ENCODE measurements at regions not wholly inside any gene's neighbourhood (a gene's known extent, or its start where the extent isn't known, plus 50 kb on each side); places are given as distances from the start of the nearest gene placed in this dataset.

- DNase-seq: no peak
Measured at GRCh38 chr2:105592288-105592687, 152.4 kb upstream of the NCK2 start.

- no peak for DNase-seq
Measured at GRCh38 chr2:105590780-105591660, 153.7 kb upstream of the NCK2 start.

DNA sequence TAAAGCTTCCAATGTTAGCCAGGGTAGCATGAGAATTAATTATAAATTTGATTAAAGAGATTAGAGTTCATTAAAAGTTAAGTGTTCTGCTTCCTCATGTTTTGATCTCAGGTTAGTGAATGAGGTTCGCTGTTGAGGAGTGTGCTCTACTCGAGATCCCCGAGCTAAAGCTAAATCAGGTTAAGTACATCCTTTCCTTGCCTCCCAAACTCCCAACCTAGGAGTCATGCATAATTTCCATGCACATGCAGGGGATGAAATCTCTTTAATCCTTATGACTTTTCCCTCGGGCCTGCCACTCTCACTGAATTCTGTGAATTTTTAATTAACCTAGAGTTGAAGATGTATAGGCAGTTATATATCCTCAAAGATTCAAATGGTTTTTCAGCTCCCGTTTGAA lies 156.1 kb upstream of the NCK2 start:
- no peak for DNase-seq

GRCh38 chr2:105587637-105588036 lies 157.1 kb upstream of the NCK2 start:
- no peak for DNase-seq

DNA sequence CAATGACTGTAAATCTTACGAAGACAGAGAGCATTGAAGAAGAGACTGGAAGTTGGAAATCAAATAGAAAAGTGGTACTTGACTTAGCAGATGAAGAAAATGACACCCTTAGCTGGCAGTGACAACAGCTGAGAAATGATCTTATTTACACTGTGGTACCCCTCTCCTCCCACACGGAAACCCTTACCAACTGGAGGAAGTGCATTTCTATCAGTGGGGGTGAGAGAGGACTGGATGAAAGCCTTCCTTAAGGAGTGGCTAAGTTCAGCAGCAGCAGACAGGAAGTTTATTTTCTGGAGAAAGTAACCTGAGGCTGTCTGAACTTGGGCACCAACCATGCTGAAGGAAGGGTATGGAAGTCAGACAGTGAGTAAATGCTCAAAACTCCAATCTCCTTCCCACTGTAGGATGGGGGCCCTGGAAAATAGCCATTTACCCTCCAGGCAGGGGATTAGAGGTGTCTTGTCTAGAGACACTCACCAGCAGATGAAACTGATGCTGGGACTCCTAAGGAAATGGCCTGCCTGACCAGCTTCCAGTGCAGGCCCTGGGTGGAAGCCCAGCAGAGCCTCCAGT lies 160.2 kb upstream of the NCK2 start:
- no peak for DNase-seq

DNA sequence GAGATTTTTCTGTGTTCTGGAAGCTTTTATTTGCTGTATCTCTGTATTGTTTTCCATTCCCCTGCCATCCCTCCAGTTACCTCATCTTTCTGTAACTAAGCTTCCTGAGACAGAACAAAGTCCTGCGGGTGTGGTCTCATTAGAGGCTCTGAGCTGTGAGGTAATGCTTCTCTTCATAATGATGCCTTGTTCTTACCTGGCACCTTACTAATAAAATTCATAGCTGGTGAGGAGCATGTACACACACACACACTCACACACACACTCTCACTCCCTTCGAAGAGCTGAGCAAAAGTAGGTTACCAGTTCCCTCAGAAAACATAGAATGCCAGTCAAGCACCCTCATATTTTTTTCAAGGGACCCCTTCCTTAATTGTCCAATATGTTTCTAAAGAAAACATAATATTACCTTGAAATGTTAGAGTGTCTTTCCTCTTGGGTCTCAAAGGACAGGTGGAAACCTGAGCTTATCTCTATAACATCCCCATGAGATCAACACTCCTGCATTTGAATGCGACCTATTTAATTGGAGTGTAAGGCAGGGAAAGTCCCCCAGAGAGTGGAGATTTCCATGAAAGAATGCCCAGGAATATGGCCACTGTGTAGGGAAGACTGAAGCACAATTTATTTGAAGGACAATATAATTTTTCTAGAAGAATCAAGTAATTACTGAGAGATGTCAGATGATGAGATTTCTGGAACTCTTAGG lies 161.6 kb upstream of the NCK2 start:
- DNase-seq: no peak

DNA sequence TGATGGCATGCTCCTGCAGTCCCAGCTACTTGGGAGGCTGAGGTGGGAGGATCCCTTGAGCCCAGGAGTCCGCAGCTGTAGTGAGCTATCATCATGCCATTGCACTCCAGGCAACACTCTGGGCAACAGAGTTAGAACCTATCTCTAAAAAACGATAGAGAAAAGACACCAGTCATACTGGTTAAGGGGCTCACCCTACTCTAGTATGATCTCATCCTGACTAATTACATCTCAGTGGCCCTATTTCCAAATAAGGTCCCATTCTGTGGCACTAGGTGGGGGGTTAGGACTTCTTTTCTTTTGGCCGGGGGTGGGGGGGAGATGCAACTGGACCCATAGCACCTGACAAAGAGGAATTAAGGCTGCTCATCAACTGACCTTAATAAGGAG lies 163.2 kb upstream of the NCK2 start:
- DNase-seq: no peak

DNA sequence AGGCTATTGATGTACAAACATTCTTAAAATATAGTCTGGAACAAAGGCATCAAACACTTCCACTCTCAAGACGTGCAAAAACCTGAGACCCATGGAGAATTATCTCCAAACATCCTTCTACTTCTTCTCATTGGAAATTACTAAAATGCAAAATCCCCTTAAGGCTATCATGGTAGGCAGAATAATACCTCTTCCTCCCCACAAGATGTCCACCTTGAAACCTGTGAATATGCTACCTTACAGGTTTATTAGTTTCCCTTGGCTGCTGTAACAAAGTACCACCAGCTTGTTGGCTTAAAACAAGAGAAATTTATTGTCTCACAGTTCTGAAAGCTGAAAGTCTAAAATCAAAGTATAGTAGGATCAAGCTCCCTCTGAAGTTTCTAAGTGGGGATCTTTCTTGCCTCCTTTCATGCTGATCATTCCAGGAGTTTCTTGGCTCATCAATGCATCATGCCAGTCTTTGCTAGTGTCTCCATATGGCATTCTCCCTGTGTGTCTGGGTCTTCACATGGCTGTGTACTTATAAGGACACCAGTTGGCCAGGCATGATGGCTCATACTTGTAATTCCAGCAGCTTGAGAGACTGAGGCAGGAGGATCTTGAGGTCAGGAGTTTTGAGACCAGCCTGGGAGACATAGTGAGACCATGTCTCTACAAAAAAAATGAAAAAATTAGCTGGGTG lies 163.7 kb upstream of the NCK2 start:
- DNase-seq: no peak

- no peak for DNase-seq
Measured at GRCh38 chr2:105580216-105580615, 164.5 kb upstream of the NCK2 start.

DNA sequence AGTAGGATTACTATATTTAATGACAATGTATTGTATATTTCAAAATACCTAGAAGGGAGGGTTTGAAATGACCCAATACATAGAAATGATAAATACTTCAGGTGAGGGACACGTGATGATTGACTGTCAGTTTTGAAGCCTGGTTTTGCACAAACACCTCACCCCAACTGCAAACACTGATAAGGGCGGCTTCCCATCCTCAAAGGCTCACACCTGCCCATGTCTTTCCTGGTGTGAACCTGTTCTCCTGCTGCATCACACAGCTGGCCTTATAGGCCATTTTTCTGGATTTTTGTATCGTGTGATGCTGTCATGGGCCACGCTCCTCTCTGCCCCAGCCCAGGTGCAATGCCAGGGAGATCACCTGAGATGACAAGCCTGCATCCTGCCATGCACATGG lies 166.5 kb upstream of the NCK2 start:
- DNase-seq: no peak

GRCh38 chr2:105577762-105578161 lies 166.9 kb upstream of the NCK2 start:
- no peak for DNase-seq

GRCh38 chr2:105576440-105577241 lies 168.1 kb upstream of the NCK2 start:
- peak in 1 of 2 donors; percentile 61 for DNase-seq

GRCh38 chr2:105576050-105576439 lies 168.7 kb upstream of the NCK2 start:
- no peak for DNase-seq

DNA sequence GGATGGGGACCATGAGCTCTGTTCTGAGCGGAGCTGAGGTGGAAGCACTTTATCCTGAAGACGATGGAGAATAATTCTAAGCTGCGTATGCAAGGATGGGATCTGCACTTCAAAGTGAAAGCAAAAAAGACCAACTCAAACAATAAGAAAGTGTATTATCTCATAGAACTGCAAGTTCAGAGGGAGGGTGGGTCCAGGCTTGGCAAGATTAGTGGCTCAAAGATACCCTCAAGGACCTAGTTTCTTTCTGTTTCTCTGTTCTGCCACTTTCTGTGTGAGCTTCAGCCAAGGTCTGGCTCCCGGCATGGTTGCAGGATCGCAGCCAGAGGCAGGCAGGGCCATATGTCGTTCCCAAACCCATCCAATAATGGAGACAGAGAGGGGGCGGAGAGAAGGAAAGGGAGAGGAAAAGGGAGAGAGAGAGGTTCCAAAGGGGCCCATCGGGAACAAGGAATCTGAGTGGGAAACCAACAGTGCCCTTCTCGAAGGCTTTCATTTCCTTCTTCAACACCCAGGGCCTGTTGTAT lies 169.2 kb upstream of the NCK2 start:
- no peak for DNase-seq

DNA sequence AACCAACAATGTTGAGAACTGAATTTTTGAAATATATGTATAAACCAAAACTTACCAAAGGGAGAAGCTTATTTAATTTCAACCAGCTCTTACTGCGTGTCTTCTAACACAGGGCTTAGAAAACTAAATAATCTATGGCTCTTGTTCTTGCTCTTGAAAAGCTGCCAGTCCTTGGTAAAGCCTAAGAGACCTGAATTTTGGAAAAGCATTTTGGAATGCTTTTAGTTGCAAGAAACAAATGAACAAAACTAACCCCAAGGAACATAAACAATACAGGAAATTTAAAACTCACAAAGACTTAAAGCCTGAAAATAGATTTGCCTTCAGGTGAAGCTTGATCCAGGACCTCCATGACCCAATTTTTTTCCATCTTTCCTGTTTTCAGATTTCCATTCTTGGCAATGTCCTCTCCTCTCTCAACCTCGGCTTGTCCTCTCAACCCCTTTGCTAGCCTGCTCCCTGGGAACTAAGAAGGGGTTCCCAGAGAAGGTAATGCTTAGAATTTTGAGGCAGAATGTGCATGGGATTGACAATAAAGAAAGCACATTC lies 169.8 kb upstream of the NCK2 start:
- DNase-seq: no peak

DNA sequence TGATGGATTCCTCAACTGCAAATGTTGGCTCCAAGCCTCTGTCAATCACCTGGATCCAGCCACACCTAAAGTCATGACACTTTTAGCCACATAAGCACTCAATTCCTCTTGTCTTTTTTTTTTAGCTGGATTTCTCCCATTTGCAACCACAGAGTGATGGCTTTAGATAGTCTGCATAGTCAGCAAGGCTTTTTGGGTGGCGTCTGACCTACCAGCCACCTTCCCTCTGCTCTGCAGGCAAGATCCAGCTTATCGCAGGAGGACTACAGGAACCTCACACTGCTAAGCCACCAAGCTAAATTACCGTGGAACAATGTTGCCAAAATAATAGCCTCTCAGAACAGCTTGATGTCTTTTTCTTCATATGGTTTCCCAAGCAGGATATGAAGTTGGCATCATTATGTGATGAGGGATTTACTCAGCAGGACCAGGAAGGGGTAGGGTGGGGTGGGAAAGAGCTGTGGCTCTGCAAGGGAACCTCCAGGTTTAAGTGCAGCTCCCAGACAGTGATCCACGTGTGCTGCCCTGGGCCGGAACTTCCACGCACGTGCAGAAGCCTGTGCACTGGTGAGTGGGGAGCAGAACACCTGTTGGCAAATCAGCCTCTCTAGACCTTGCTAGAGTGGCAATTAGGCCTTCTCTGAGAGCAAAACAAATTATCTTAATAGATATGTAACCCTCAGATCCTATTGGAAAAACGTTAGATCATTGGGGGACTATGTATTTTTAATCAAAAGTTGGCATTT lies 170.6 kb upstream of the NCK2 start:
- no peak for DNase-seq

DNA sequence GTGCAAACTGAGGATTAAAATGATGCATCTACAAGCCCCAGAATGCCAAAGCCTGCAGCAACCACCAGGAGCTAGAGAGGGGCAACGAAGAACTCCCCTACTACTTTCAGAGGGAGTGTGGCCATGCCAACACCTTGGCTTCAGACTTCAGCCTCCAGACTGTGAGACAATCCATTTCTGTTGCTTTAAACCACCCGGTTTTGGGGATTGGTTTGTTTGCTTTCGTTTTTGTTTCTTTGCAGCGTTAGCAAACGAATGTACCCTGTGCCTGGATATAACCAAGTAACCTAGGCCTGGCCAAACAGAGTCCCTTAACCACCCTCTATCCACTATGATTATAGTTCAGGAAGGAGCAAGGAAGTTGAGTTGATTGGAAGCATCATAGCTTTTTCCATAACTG lies 171.2 kb upstream of the NCK2 start:
- no peak for DNase-seq

DNA sequence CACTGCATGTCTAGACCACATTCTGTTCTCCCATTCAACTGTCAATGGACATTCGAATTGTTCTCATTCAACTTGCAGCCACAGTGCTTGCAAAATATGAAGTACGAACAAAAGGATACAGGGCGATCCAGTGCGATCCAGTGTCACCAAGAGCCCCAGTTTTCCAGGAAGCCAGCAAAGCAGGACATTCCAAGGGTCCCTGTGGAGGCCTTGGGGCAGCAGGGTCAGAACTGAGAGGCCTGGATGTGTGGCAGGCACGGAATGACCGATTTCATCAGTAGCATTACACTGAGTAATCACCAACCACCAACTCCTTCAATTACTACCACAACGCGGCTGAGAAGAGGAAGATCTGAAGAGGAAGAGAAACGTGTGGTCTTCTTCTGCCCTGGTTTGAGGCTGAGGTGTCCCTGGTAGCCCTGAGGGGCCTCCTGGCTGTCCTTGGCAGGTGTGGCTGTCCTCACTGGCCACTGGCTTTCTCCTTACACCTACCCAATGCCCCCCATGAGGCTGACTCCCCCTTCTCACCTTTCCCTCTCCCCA lies 172.7 kb upstream of the FHL2 start:
- DNase-seq: no peak

- no peak for DNase-seq
Measured at GRCh38 chr2:105570757-105571156, 171.9 kb upstream of the FHL2 start.

- no peak for DNase-seq
Measured at GRCh38 chr2:105570326-105570725, 171.5 kb upstream of the FHL2 start.

DNA sequence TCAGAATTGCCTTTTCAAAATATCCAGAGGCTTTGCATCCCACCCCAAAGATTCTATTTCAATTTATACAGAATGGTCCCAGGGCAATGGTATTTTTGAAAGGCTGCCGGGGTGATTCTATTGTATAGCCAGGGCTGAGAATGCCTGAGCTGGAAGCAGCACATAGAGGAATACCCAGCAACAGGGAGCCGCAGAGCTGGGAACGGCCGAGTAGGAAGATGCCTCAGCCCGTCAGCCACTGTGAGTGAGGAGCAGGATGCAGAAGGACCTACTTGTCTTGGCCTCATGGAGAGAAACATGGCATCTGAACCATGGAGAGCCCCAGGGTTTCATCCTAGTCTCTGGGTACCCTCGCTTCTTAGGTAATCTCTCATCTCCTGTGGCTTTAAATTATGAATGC lies 170.8 kb upstream of the FHL2 start:
- DNase-seq: no peak
